ENCODE measurements at regions not wholly inside any gene's neighbourhood (a gene's known extent, or its start where the extent isn't known, plus 50 kb on each side); places are given as distances from the start of the nearest gene placed in this dataset.
"Not testable (repeated sequence)": the region's sequence is repeated elsewhere in the genome, so short reads cannot be mapped to it uniquely, and the experiment has no call there.

- DNase-seq = no peak
Observed at GRCh38 chr6:17182961-17183360, 81.1 kb downstream of the STMND1 start.

- DNase-seq = no peak
Observed at GRCh38 chr6:17186925-17187324, 85.1 kb downstream of the STMND1 start.

- no peak for DNase-seq
Observed at GRCh38 chr6:17193106-17193775, 87.9 kb upstream of the RBM24 start.

GRCh38 chr6:17197607-17198006 lies 83.6 kb upstream of the RBM24 start:
- no peak for DNase-seq

GRCh38 chr6:17200395-17200794 lies 80.8 kb upstream of the RBM24 start:
- DNase-seq = no peak

- DNase-seq = no peak
Observed at GRCh38 chr6:17202526-17202925, 78.6 kb upstream of the RBM24 start.

GRCh38 chr6:17204533-17204932 lies 76.6 kb upstream of the RBM24 start:
- no peak for DNase-seq

GRCh38 chr6:17206566-17207072 lies 74.5 kb upstream of the RBM24 start:
- no peak for DNase-seq

- DNase-seq = no peak
Observed at GRCh38 chr6:17207281-17207680, 73.9 kb upstream of the RBM24 start.

- no peak for DNase-seq
Observed at GRCh38 chr6:17210683-17211082, 70.5 kb upstream of the RBM24 start.

- no peak for DNase-seq
Observed at GRCh38 chr6:17211101-17211500, 70.1 kb upstream of the RBM24 start.

GRCh38 chr6:17212546-17213371 lies 68.4 kb upstream of the RBM24 start:
- DNase-seq = peak in 1 of 2 experiments; percentile 9

- no peak for DNase-seq
Observed at GRCh38 chr6:17214106-17214505, 67.1 kb upstream of the RBM24 start.

GRCh38 chr6:17216972-17217371 lies 64.2 kb upstream of the RBM24 start:
- not testable (repeated sequence) for DNase-seq

GRCh38 chr6:17218023-17218748 lies 63.0 kb upstream of the RBM24 start:
- no peak for DNase-seq

- DNase-seq = no peak
Observed at GRCh38 chr6:17218749-17219093, 62.4 kb upstream of the RBM24 start.

GRCh38 chr6:17219098-17219497 lies 62.1 kb upstream of the RBM24 start:
- no peak for DNase-seq

- DNase-seq = no peak
Observed at GRCh38 chr6:17220040-17220910, 60.9 kb upstream of the RBM24 start.

- DNase-seq = no peak
Observed at GRCh38 chr6:17224056-17224455, 57.1 kb upstream of the RBM24 start.

GRCh38 chr6:17224501-17224900 lies 56.7 kb upstream of the RBM24 start:
- DNase-seq = not testable (repeated sequence)

- no peak for DNase-seq
Observed at GRCh38 chr6:17225767-17226630, 55.2 kb upstream of the RBM24 start.

Measured in cerebellar nuclear complex (tissue), 1 donor.